ENCODE measurements at regions not wholly inside any gene's neighbourhood (a gene's known extent, or its start where the extent isn't known, plus 50 kb on each side); places are given as distances from the start of the nearest gene placed in this dataset.
"Not testable (repeated sequence)": the region's sequence is repeated elsewhere in the genome, so short reads cannot be mapped to it uniquely, and the experiment has no call there.

DNA sequence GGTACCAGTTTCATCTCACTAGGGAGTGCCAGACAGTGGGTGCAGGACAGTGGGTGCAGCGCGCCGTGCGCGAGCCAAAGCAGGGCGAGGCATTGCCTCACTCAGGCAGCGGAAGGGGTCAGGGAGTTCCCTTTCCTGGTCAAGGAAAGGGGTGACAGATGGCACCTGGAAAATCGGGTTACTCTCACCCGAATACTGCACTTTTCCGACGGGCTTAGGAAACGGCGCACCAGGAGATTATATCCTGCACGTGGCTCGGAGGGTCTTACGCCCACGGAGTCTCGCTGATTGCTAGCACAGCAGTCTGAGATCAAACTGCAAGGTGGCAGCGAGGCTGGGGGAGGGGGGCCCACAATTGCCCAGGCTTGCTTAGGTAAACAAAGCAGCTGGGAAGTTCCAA, 152.0 kb upstream of the PCDH11X start:
- peak; percentile 58 for DNase-seq (ENCODE audit: low spot score)
- H3K27me3 Mint-ChIP-seq (ENCODE audit: low read depth); H3K4me1 Mint-ChIP-seq (ENCODE audit: low read depth); H3K4me3 Mint-ChIP-seq (ENCODE audit: unreplicated experiment); H3K9me3 Mint-ChIP-seq (ENCODE audit: low read depth); H3K36me3 Mint-ChIP-seq (ENCODE audit: low read depth); H3K27ac Mint-ChIP-seq (ENCODE audit: unreplicated experiment): not testable (repeated sequence)

DNA sequence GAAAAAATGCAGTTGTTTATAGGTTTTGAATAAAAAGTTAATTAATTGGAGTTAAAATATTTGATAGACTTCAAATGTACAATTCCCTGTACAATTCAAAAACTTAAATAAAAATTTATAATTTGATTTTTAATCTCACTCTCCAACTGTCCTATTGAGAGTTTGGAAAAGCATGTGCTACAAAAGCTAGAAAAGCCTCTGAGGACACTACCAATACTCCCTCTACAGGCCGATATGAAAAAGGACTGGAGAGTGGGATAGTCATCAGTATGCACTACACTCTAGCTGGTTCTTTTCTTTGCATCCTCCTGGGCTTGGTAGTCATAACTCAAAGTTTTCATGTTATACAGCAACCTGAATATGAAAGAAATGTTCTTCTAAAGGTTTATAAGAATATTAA, 139.9 kb upstream of the PCDH11X start:
- TF ChIP-seq, protein P1, sequence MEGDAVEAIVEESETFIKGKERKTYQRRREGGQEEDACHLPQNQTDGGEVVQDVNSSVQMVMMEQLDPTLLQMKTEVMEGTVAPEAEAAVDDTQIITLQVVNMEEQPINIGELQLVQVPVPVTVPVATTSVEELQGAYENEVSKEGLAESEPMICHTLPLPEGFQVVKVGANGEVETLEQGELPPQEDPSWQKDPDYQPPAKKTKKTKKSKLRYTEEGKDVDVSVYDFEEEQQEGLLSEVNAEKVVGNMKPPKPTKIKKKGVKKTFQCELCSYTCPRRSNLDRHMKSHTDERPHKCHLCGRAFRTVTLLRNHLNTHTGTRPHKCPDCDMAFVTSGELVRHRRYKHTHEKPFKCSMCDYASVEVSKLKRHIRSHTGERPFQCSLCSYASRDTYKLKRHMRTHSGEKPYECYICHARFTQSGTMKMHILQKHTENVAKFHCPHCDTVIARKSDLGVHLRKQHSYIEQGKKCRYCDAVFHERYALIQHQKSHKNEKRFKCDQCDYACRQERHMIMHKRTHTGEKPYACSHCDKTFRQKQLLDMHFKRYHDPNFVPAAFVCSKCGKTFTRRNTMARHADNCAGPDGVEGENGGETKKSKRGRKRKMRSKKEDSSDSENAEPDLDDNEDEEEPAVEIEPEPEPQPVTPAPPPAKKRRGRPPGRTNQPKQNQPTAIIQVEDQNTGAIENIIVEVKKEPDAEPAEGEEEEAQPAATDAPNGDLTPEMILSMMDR (IDR thresholded peaks at IDR 0.05) = peak; percentile 43
- H3K4me1 Mint-ChIP-seq (ENCODE audit: low read depth); H3K36me3 Mint-ChIP-seq (ENCODE audit: low read depth); H3K4me3 Mint-ChIP-seq (ENCODE audit: unreplicated experiment); H3K27me3 Mint-ChIP-seq (ENCODE audit: low read depth); H3K9me3 Mint-ChIP-seq (ENCODE audit: low read depth); DNase-seq (ENCODE audit: low spot score); H3K27ac Mint-ChIP-seq (ENCODE audit: unreplicated experiment): not testable (repeated sequence)
